ENCODE measurements at regions not wholly inside any gene's neighbourhood (a gene's known extent, or its start where the extent isn't known, plus 50 kb on each side); places are given as distances from the start of the nearest gene placed in this dataset.

- Histone ChIP-seq H3K27me3 (no peaks in the 10 kb centered on the region), H3K9me3 (no peaks in the 10 kb centered on the region), H3K36me3 (no peaks in the 10 kb centered on the region), H3K27ac (no peak overlapping the region), H3K4me1 (no peaks in the 10 kb centered on the region), H3K4me3 (no peak overlapping the region)
- TF ChIP-seq POLR2A (IDR thresholded peaks at IDR 0.05): no peak
- no peak for TF ChIP-seq CTCF (IDR thresholded peaks at IDR 0.05)
- DNase-seq: no peak
- intact Hi-C loops (cut with DNase I; ENCODE audit: low total_unique reads): no loop called here
Observed at GRCh38 chr12:93085383-93086287, 156.5 kb upstream of the EEA1 start.

GRCh38 chr12:93086288-93086727 lies 157.2 kb upstream of the EEA1 start:
- no peaks in the 10 kb centered on the region for H3K9me3 ChIP-seq
- no peak for DNase-seq
- intact Hi-C loops (cut with DNase I; ENCODE audit: low total_unique reads): no loop called here

GRCh38 chr12:93087840-93088610 lies 158.9 kb upstream of the EEA1 start:
- Histone ChIP-seq H3K4me1 (no peaks in the 10 kb centered on the region), H3K4me3 (no peak overlapping the region), H3K27me3 (no peaks in the 10 kb centered on the region), H3K27ac (no peak overlapping the region), H3K9me3 (no peaks in the 10 kb centered on the region), H3K36me3 (no peaks in the 10 kb centered on the region)
- DNase-seq: no peak
- no peak for TF ChIP-seq CTCF (IDR thresholded peaks at IDR 0.05)
- TF ChIP-seq POLR2A (IDR thresholded peaks at IDR 0.05): no peak
- intact Hi-C loops (cut with DNase I; ENCODE audit: low total_unique reads): no loop called here

More at GRCh38 chr12:93086288-93086727, 157.2 kb upstream of the EEA1 start:
- no peak for TF ChIP-seq POLR2A (IDR thresholded peaks at IDR 0.05)
- no peak for TF ChIP-seq CTCF (IDR thresholded peaks at IDR 0.05)
- no peak overlapping the region for H3K4me3 ChIP-seq
- H3K36me3 ChIP-seq: no peaks in the 10 kb centered on the region
- H3K27ac ChIP-seq: no peak overlapping the region
- H3K27me3 ChIP-seq: no peaks in the 10 kb centered on the region
- H3K4me1 ChIP-seq: no peaks in the 10 kb centered on the region

DNA sequence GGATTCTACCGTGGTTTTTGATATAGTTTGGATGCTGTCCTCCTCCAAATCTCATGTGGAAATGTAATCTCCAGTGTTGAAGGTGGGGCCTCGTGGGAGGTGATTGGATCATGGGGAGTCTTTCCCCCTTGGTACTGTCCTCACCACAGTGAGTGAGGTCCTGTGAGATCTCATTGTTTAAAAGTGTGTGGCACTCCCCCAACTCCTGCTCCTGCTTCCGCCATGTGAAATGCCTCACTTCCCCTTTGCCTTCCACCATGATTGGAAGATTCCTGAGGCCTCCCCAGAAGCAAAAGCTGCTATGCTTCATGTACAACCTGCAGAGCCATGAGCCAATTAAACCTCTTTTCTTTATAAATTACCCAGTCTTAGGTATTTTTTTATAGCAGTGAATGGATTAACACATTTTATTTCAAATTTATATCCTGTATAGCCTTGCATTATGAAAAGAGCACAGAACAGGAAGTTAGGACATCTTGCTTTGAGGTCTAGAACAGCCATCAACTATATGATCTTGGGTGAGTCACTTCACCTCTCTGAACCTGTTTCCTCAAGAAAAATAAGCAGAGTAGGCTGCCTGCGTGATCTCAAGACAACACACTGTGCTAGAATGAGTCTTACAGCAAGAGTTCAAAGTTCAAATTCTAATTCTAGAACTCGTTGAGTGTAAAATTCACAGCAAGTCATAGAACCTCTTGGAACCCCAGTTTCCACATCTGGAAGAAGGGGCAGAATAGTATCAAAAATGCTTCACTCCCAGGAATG lies 160.9 kb upstream of the EEA1 start:
- TF ChIP-seq CTCF (IDR thresholded peaks at IDR 0.05) (no peak), POLR2A (IDR thresholded peaks at IDR 0.05) (no peak)
- Histone ChIP-seq H3K4me1 (no peaks in the 10 kb centered on the region), H3K9me3 (no peaks in the 10 kb centered on the region), H3K4me3 (no peak overlapping the region), H3K36me3 (no peaks in the 10 kb centered on the region), H3K27me3 (no peaks in the 10 kb centered on the region), H3K27ac (no peak overlapping the region)
- no peak for DNase-seq
- intact Hi-C loops (cut with DNase I; ENCODE audit: low total_unique reads): no loop called here

Data from uterus (tissue), 3 donors.